Astrocyte (in vitro differentiated cells and primary cell): ENCODE measurements at regions not wholly inside any gene's neighbourhood (a gene's known extent, or its start where the extent isn't known, plus 50 kb on each side); places are given as distances from the start of the nearest gene placed in this dataset.

ENCODE experiments used
- EZH2 ChIP-seq: IDR thresholded peaks from 2 replicates; pipeline ENCODE4 v1.6.1; 2012; ENCODE audit warnings: mild to moderate bottlenecking, low read length, inconsistent platforms; ENCODE audit not compliant: insufficient read depth
- TF ChIP-seq, protein P1 (sequence below): IDR thresholded peaks from 2 replicates; pipeline ENCODE4 v1.5.1; 2011; ENCODE audit warnings: low read depth, mild to moderate bottlenecking, inconsistent platforms, low read length, moderate library complexity; ENCODE audit not compliant: insufficient read depth

DNA sequence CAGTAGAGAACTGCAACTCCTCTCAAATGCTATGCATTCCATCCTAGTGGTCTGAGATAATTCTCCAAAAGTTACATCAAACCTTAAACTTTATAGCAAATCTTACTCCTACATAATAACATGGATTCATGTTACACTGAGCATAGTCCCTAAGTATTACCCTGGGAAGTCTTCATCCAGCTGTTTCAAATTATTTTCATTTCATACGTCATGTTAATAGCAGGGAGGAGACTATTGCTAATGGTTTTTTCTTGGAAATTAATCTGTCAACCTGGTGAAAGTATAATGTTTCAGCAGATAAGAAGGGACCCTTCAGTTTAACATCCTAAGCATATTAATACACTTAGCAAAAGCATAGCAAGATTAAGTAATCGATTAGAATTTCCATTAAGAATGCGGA, 318.1 kb downstream of the USP25 start:
- TF ChIP-seq, protein P1, sequence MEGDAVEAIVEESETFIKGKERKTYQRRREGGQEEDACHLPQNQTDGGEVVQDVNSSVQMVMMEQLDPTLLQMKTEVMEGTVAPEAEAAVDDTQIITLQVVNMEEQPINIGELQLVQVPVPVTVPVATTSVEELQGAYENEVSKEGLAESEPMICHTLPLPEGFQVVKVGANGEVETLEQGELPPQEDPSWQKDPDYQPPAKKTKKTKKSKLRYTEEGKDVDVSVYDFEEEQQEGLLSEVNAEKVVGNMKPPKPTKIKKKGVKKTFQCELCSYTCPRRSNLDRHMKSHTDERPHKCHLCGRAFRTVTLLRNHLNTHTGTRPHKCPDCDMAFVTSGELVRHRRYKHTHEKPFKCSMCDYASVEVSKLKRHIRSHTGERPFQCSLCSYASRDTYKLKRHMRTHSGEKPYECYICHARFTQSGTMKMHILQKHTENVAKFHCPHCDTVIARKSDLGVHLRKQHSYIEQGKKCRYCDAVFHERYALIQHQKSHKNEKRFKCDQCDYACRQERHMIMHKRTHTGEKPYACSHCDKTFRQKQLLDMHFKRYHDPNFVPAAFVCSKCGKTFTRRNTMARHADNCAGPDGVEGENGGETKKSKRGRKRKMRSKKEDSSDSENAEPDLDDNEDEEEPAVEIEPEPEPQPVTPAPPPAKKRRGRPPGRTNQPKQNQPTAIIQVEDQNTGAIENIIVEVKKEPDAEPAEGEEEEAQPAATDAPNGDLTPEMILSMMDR, result no peak
- TF ChIP-seq EZH2, result no peak
